ENCODE measurements at regions not wholly inside any gene's neighbourhood (a gene's known extent, or its start where the extent isn't known, plus 50 kb on each side); places are given as distances from the start of the nearest gene placed in this dataset.

- TF ChIP-seq E2F4 (IDR thresholded peaks at IDR 0.05; ENCODE audit: low read depth, low read length) (no peak), RCOR1 (conservative IDR thresholded peaks at IDR 0.05; ENCODE audit: low read depth, low read length) (no peak), TAF1 (IDR thresholded peaks at IDR 0.05; ENCODE audit: borderline replicate concordance, low read depth, low read length) (no peak), ZBTB11 (CRISPR knock-in tag; IDR thresholded peaks at IDR 0.05) (no peak)
These were observed 142.1 kb upstream of the RSPO3 start (continued) for GRCh38 chr6:126976253-126976797.

GRCh38 chr6:126983779-126984178 is 134.7 kb upstream of the RSPO3 start:
- no peak overlapping the region for H3K4me2 ChIP-seq (ENCODE audit: control insufficient read depth, insufficient read depth)
- no peaks in the 10 kb centered on the region for H3K36me3 ChIP-seq (ENCODE audit: control insufficient read depth in 2 of 2, insufficient read depth in 2 of 2, low read length in 1 of 2)
- ChIA-PET CTCF (no interaction called here), SMC1A (ENCODE audit: uncharacterized antibody, unreplicated experiment) (no interaction called here), POLR2A (no interaction called here), RAD21 (ENCODE audit: unreplicated experiment) (no interaction called here)
- DNase-seq (ENCODE audit: low read depth, low spot score), result no peak
- H4K20me1 ChIP-seq (ENCODE audit: control insufficient read depth, insufficient read depth), result no peaks in the 10 kb centered on the region
- H3K79me2 ChIP-seq (ENCODE audit: control insufficient read depth, insufficient read depth, low read length), result no peaks in the 10 kb centered on the region
- BruUV-seq (replicated peaks), result no TSS peak
- H3K27ac ChIP-seq (ENCODE audit: control insufficient read depth, insufficient read depth), result no peak overlapping the region
- in situ Hi-C loops (cut with MboI) (no loop called here), intact Hi-C loops (cut with micrococcal nuclease; ENCODE audit: unreplicated experiment) (no loop called here)
- H3K4me1 ChIP-seq (ENCODE audit: control insufficient read depth, insufficient read depth, low read length), result no peaks in the 10 kb centered on the region
- ATAC-seq, result no peak
- no peak overlapping the region for H3K4me3 ChIP-seq
- H3K9ac ChIP-seq (ENCODE audit: control insufficient read depth, insufficient read depth, low read length), result no peak overlapping the region
- no peaks in the 10 kb centered on the region for H3K27me3 ChIP-seq (replicated peaks in 1 of 2; ENCODE audit: control insufficient read depth in 2 of 2, insufficient read depth in 2 of 2, low read length in 1 of 2)
- no peak for FAIRE-seq
- no peak overlapping the region for H2AFZ ChIP-seq (ENCODE audit: control insufficient read depth, low read depth, low read length)
- TF ChIP-seq TARDBP (IDR thresholded peaks at IDR 0.05; ENCODE audit: borderline replicate concordance), result no peak
- no peak for TF ChIP-seq POLR2AphosphoS5 (IDR thresholded peaks at IDR 0.05; ENCODE audit: low read length)
- no peak for TF ChIP-seq SMAD5 (IDR thresholded peaks at IDR 0.05; ENCODE audit: low read depth)
- TF ChIP-seq GATAD2B (conservative IDR thresholded peaks at IDR 0.05; ENCODE audit: low read depth), result no peak
- TF ChIP-seq IRF3 (IDR thresholded peaks at IDR 0.05), result no peak
- no peak for TF ChIP-seq POLR2A (IDR thresholded peaks at IDR 0.05; ENCODE audit: low read depth, low read length)
- no peak for TF ChIP-seq ZSCAN29 (IDR thresholded peaks at IDR 0.05)
- no peak for TF ChIP-seq ATF7 (IDR thresholded peaks at IDR 0.05; ENCODE audit: low read depth)
- no peak for TF ChIP-seq STAT1 (conservative IDR thresholded peaks at IDR 0.05)
- TF ChIP-seq E2F4 (IDR thresholded peaks at IDR 0.05; ENCODE audit: low read depth, low read length), result no peak
- no peak for TF ChIP-seq CREM (IDR thresholded peaks at IDR 0.05; ENCODE audit: low read depth)
- TF ChIP-seq SPI1 (IDR thresholded peaks at IDR 0.05; ENCODE audit: borderline replicate concordance, insufficient read depth, low read depth, low read length), result no peak
- 10% methylated on average over 4 of the region's 4 CpGs for WGBS (ENCODE audit: insufficient coverage, insufficient replicate concordance, low lambda C conversion rate, missing lambda C conversion rate)
- no peaks in the 10 kb centered on the region for H3K9me3 ChIP-seq (replicated peaks; ENCODE audit: control insufficient read depth, insufficient read depth, low read length)

Measured in GM12878 (cell line).